A549 (cell line): ENCODE measurements at regions not wholly inside any gene's neighbourhood (a gene's known extent, or its start where the extent isn't known, plus 50 kb on each side); places are given as distances from the start of the nearest gene placed in this dataset.
"Not testable (repeated sequence)": the region's sequence is repeated elsewhere in the genome, so short reads cannot be mapped to it uniquely, and the experiment has no call there.

Source experiments
- CHD4 ChIP-seq: fragments of 200-600 bp; sonication (generic); IDR thresholded peaks from 2 replicates; pipeline ENCODE4 v1.6.1; 2016; ENCODE audit warnings: antibody characterized with exemption, mild to moderate bottlenecking, borderline replicate concordance
- CTCF ChIP-seq: fragments of >200 bp; sonication (Bioruptor Twin); formaldehyde crosslinking; IDR thresholded peaks from 3 replicates; pipeline ENCODE4 v1.5.1; 2016
- ELK1 ChIP-seq: fragments of 150-350 bp; IDR thresholded peaks from 2 replicates; pipeline ENCODE4 v1.6.1; 2014; ENCODE audit warnings: low read depth, mild to moderate bottlenecking, low read length
- EP300 ChIP-seq, 2 experiments: fragments of >200 bp; sonication (Bioruptor Twin); formaldehyde crosslinking; IDR thresholded peaks; 2 replicates in 1 of 2; 3 replicates in 1 of 2; pipeline ENCODE4 v1.6.1; 2016 to 2017
- KDM5A ChIP-seq: fragments of 200-600 bp; sonication (generic); IDR thresholded peaks from 2 replicates; pipeline ENCODE4 v1.6.1; 2016; ENCODE audit warnings: antibody characterized with exemption, mild to moderate bottlenecking
- POLR2A ChIP-seq: IDR thresholded peaks from 2 replicates; pipeline ENCODE4 v1.6.1; 2012; ENCODE audit warnings: mild to moderate bottlenecking, low read length
- ZFP36 ChIP-seq: fragments of 450-650 bp; IDR thresholded peaks from 2 replicates; pipeline ENCODE4 v1.6.1; 2014; ENCODE audit warnings: borderline replicate concordance; ENCODE audit not compliant: partially characterized antibody

- TF ChIP-seq ELK1; POLR2A; KDM5A; ZFP36; CTCF; EP300 (IDR thresholded peaks at IDR 0.05); CHD4: not testable (repeated sequence)
Observed at GRCh38 chr18:59079687-59080501, 59.8 kb upstream of the SEC11C start.
